ENCODE measurements at regions not wholly inside any gene's neighbourhood (a gene's known extent, or its start where the extent isn't known, plus 50 kb on each side); places are given as distances from the start of the nearest gene placed in this dataset.
"Not testable (repeated sequence)": the region's sequence is repeated elsewhere in the genome, so short reads cannot be mapped to it uniquely, and the experiment has no call there.

GRCh38 chr15:34493001-34493400 is 55.4 kb upstream of the GOLGA8A start:
- H3K4me3 ChIP-seq (ENCODE audit: low read length), result no peak overlapping the region
- no peaks in the 10 kb centered on the region for H3K4me1 ChIP-seq (ENCODE audit: control insufficient read depth, insufficient read depth, low read length)
- 78% methylated on average over 1 of the region's 1 CpG; no CpG with 5 or more reads in 1 of the 2 experiments for WGBS, 2 experiments (ENCODE audit: insufficient coverage in 1 of 2, insufficient read length in 1 of 2)
- no peak overlapping the region for H3K27ac ChIP-seq (ENCODE audit: low read depth, low read length)
- Mint-ChIP-seq H3K9me3 (peaks cover 10% of the 10 kb centered on the region), H3K4me3 (no peak overlapping the region), H3K27me3 (ENCODE audit: insufficient read depth) (peaks cover 74% of the 10 kb centered on the region), H3K4me1 (peaks cover 6% of the 10 kb centered on the region), H3K36me3 (ENCODE audit: low read depth) (no peaks in the 10 kb centered on the region), H3K27ac (no peak overlapping the region)
- H3K9ac ChIP-seq (ENCODE audit: extremely low read depth, low read length, poor library complexity, severe bottlenecking), result no peak overlapping the region
- no peak for TF ChIP-seq CTCF (conservative IDR thresholded peaks at IDR 0.05)
- H3K36me3 ChIP-seq (ENCODE audit: control insufficient read depth, insufficient read depth, low read length), result no peaks in the 10 kb centered on the region
- DNase-seq, result no peak
- H3K27me3 ChIP-seq (ENCODE audit: control insufficient read depth, insufficient read depth, low read length, poor library complexity, severe bottlenecking), result peaks cover 53% of the 10 kb centered on the region
- no peaks in the 10 kb centered on the region for H3K9me3 ChIP-seq (ENCODE audit: control insufficient read depth, low read length)

GRCh38 chr15:34491488-34491887 is 53.9 kb upstream of the GOLGA8A start:
- 89% methylated on average over 1 of the region's 1 CpG; no CpG with 5 or more reads in 1 of the 2 experiments for WGBS, 2 experiments (ENCODE audit: insufficient coverage in 1 of 2, insufficient read length in 1 of 2)
- not testable (repeated sequence) for DNase-seq; H3K36me3 ChIP-seq (ENCODE audit: control insufficient read depth, insufficient read depth, low read length); H3K4me3 Mint-ChIP-seq; H3K9ac ChIP-seq (ENCODE audit: extremely low read depth, low read length, poor library complexity, severe bottlenecking); H3K4me1 Mint-ChIP-seq; H3K4me3 ChIP-seq (ENCODE audit: low read length); H3K27ac ChIP-seq (ENCODE audit: low read depth, low read length); H3K9me3 ChIP-seq (ENCODE audit: control insufficient read depth, low read length); H3K27ac Mint-ChIP-seq; H3K4me1 ChIP-seq (ENCODE audit: control insufficient read depth, insufficient read depth, low read length); H3K36me3 Mint-ChIP-seq (ENCODE audit: low read depth)
- peaks cover 45% of the 10 kb centered on the region for H3K27me3 ChIP-seq (ENCODE audit: control insufficient read depth, insufficient read depth, low read length, poor library complexity, severe bottlenecking)
- H3K9me3 Mint-ChIP-seq, result peaks cover 14% of the 10 kb centered on the region
- H3K27me3 Mint-ChIP-seq (ENCODE audit: insufficient read depth), result peaks cover 64% of the 10 kb centered on the region

DNA sequence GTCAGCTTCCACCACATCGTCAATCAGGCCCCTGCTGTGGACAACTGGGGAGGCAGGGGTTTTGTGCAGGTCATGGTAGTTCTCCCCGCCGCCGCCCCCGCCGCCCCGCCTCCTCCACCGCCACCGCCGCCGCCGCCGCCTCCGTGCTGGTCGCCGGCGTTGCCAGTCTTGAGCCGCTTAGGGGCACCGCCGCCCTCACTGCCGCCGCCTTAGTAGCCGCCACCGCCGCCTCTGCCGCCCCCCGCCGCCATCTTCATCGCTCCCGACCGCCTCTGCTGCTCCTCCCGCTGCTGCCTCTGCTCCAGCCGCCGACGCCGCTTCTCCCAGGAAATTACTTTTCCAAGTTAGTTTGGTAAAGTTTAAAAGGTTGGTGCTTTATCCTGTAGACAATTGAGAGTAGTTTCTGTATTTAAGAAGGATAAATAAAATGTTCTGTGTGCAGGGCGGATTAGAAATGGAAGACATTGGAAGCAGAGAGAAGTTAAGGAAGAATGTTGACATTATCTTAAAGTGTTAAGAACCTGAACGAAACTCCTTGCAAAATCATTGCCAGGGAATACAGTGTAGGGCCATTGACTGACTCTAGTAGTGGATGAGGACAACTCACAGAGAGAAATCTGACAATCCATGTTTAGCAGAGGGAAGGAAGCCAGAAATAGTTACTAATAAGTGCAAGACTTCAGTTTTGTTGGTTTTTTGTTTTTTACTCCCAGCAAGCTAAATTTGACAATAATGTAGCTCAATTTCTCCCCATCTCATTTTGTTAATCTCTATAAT is 53.0 kb upstream of the GOLGA8A start:
- DNase-seq, result peak; percentile 86
- H3K27ac Mint-ChIP-seq, result peak overlapping the region; percentile 40

GRCh38 chr15:34488973-34489959 is 51.7 kb upstream of the GOLGA8A start:
- peak overlapping the region; percentile 58 for H3K4me3 Mint-ChIP-seq
- not testable (repeated sequence) for H3K4me1 ChIP-seq (ENCODE audit: control insufficient read depth, insufficient read depth, low read length); H3K4me1 Mint-ChIP-seq; H3K9me3 Mint-ChIP-seq; H3K4me3 ChIP-seq (ENCODE audit: low read length); H3K36me3 Mint-ChIP-seq (ENCODE audit: low read depth); H3K27ac Mint-ChIP-seq; H3K9ac ChIP-seq (ENCODE audit: extremely low read depth, low read length, poor library complexity, severe bottlenecking); H3K9me3 ChIP-seq (ENCODE audit: control insufficient read depth, low read length); H3K27ac ChIP-seq (ENCODE audit: low read depth, low read length); H3K36me3 ChIP-seq (ENCODE audit: control insufficient read depth, insufficient read depth, low read length)
- H3K27me3 Mint-ChIP-seq (ENCODE audit: insufficient read depth), result peaks cover 57% of the 10 kb centered on the region
- peaks cover 33% of the 10 kb centered on the region for H3K27me3 ChIP-seq (ENCODE audit: control insufficient read depth, insufficient read depth, low read length, poor library complexity, severe bottlenecking)
- DNase-seq, result peak; percentile 75
- WGBS, 2 experiments (ENCODE audit: insufficient coverage in 1 of 2, insufficient read length in 1 of 2), result 96 to 100% methylated on average over 3 to 31 of the region's 37 CpGs

More for the DNA sequence above, 53.0 kb upstream of the GOLGA8A start:
- Histone ChIP-seq H3K4me3 (ENCODE audit: low read length) (peak overlapping the region; percentile 69), H3K36me3 (ENCODE audit: control insufficient read depth, insufficient read depth, low read length) (no peaks in the 10 kb centered on the region), H3K9me3 (ENCODE audit: control insufficient read depth, low read length) (no peaks in the 10 kb centered on the region), H3K27me3 (ENCODE audit: control insufficient read depth, insufficient read depth, low read length, poor library complexity, severe bottlenecking) (peaks cover 45% of the 10 kb centered on the region), H3K9ac (ENCODE audit: extremely low read depth, low read length, poor library complexity, severe bottlenecking) (no peak overlapping the region), H3K4me1 (ENCODE audit: control insufficient read depth, insufficient read depth, low read length) (no peaks in the 10 kb centered on the region), H3K27ac (ENCODE audit: low read depth, low read length) (no peak overlapping the region)
- no peak for TF ChIP-seq CTCF (conservative IDR thresholded peaks at IDR 0.05)
- peak overlapping the region; percentile 58 for H3K4me3 Mint-ChIP-seq
- H3K4me1 Mint-ChIP-seq, result peaks cover 6% of the 10 kb centered on the region
- no peaks in the 10 kb centered on the region for H3K36me3 Mint-ChIP-seq (ENCODE audit: low read depth)
- 10% methylated on average over 24 of the region's 38 CpGs; no CpG with 5 or more reads in 1 of the 2 experiments for WGBS, 2 experiments (ENCODE audit: insufficient coverage in 1 of 2, insufficient read length in 1 of 2)
- H3K9me3 Mint-ChIP-seq, result peaks cover 14% of the 10 kb centered on the region
- peaks cover 60% of the 10 kb centered on the region for H3K27me3 Mint-ChIP-seq (ENCODE audit: insufficient read depth)

Data from endodermal cell (in vitro differentiated cells).